ENCODE measurements at regions not wholly inside any gene's neighbourhood (a gene's known extent, or its start where the extent isn't known, plus 50 kb on each side); places are given as distances from the start of the nearest gene placed in this dataset.

- Mint-ChIP-seq H3K9me3 (no peaks in the 10 kb centered on the region), H3K27me3 (no peaks in the 10 kb centered on the region), H3K4me3 (no peak overlapping the region), H3K4me1 (ENCODE audit: low read depth in 2 of 2) (no peaks in the 10 kb centered on the region), H3K36me3 (ENCODE audit: insufficient read depth) (no peaks in the 10 kb centered on the region), H3K27ac (no peak overlapping the region)
- DNase-seq: no peak
- ATAC-seq (replicated peaks): no peak
Observed at GRCh38 chr2:41483982-41484857, 563.6 kb upstream of the PKDCC start.

- no peak overlapping the region for H3K27ac Mint-ChIP-seq
- no peak for ATAC-seq (replicated peaks)
- H3K4me1 Mint-ChIP-seq (ENCODE audit: low read depth in 2 of 2): no peaks in the 10 kb centered on the region
- no peak for DNase-seq
- no peak overlapping the region for H3K4me3 Mint-ChIP-seq
- H3K9me3 Mint-ChIP-seq: no peaks in the 10 kb centered on the region
- H3K36me3 Mint-ChIP-seq (ENCODE audit: insufficient read depth): no peaks in the 10 kb centered on the region
- H3K27me3 Mint-ChIP-seq: no peaks in the 10 kb centered on the region
Observed at GRCh38 chr2:41484858-41485234, 563.0 kb upstream of the PKDCC start.

GRCh38 chr2:41486948-41487347, 560.9 kb upstream of the PKDCC start:
- Mint-ChIP-seq H3K36me3 (ENCODE audit: insufficient read depth) (no peaks in the 10 kb centered on the region), H3K4me3 (no peak overlapping the region), H3K9me3 (no peaks in the 10 kb centered on the region), H3K27ac (no peak overlapping the region), H3K4me1 (ENCODE audit: low read depth in 2 of 2) (no peaks in the 10 kb centered on the region), H3K27me3 (no peaks in the 10 kb centered on the region)
- ATAC-seq (replicated peaks): no peak
- DNase-seq: no peak

- H3K27me3 Mint-ChIP-seq: no peaks in the 10 kb centered on the region
- no peak overlapping the region for H3K27ac Mint-ChIP-seq
- H3K9me3 Mint-ChIP-seq: peaks cover 0 to 5% of the 10 kb centered on the region in 2 donors
- H3K4me1 Mint-ChIP-seq (ENCODE audit: low read depth in 2 of 2): no peaks in the 10 kb centered on the region
- H3K4me3 Mint-ChIP-seq: no peak overlapping the region
- H3K36me3 Mint-ChIP-seq (ENCODE audit: insufficient read depth): no peaks in the 10 kb centered on the region
- DNase-seq (no peak), ATAC-seq (replicated peaks) (no peak)
Observed at GRCh38 chr2:41488888-41489287, 558.9 kb upstream of the PKDCC start.

- H3K4me3 Mint-ChIP-seq: no peak overlapping the region
Observed at GRCh38 chr2:41489638-41490037, 558.2 kb upstream of the PKDCC start.

GRCh38 chr2:41495050-41495449, 552.8 kb upstream of the PKDCC start:
- Mint-ChIP-seq H3K9me3 (peaks cover 15 to 27% of the 10 kb centered on the region in 2 donors), H3K4me1 (ENCODE audit: low read depth in 2 of 2) (no peaks in the 10 kb centered on the region), H3K36me3 (ENCODE audit: insufficient read depth) (no peaks in the 10 kb centered on the region), H3K27me3 (no peaks in the 10 kb centered on the region), H3K4me3 (no peak overlapping the region), H3K27ac (no peak overlapping the region)
- DNase-seq (no peak), ATAC-seq (replicated peaks) (no peak)

More at GRCh38 chr2:41489638-41490037, 558.2 kb upstream of the PKDCC start:
- H3K9me3 Mint-ChIP-seq: peaks cover under 1 to 13% of the 10 kb centered on the region in 2 donors
- no peak overlapping the region for H3K27ac Mint-ChIP-seq
- DNase-seq (no peak), ATAC-seq (replicated peaks) (no peak)
- H3K4me1 Mint-ChIP-seq (ENCODE audit: low read depth in 2 of 2): no peaks in the 10 kb centered on the region
- H3K36me3 Mint-ChIP-seq (ENCODE audit: insufficient read depth): no peaks in the 10 kb centered on the region
- no peaks in the 10 kb centered on the region for H3K27me3 Mint-ChIP-seq

- Mint-ChIP-seq H3K4me3 (no peak overlapping the region), H3K27ac (no peak overlapping the region), H3K27me3 (no peaks in the 10 kb centered on the region), H3K4me1 (ENCODE audit: low read depth in 2 of 2) (no peaks in the 10 kb centered on the region), H3K36me3 (ENCODE audit: insufficient read depth) (no peaks in the 10 kb centered on the region), H3K9me3 (peaks cover 20 to 37% of the 10 kb centered on the region in 2 donors)
- DNase-seq (no peak), ATAC-seq (replicated peaks) (no peak)
Observed at GRCh38 chr2:41496908-41497307, 550.9 kb upstream of the PKDCC start.

GRCh38 chr2:41498781-41499180, 549.0 kb upstream of the PKDCC start:
- Mint-ChIP-seq H3K9me3 (peaks cover 23 to 32% of the 10 kb centered on the region in 2 donors), H3K4me1 (ENCODE audit: low read depth in 2 of 2) (no peaks in the 10 kb centered on the region), H3K27ac (no peak overlapping the region), H3K36me3 (ENCODE audit: insufficient read depth) (no peaks in the 10 kb centered on the region), H3K4me3 (no peak overlapping the region), H3K27me3 (no peaks in the 10 kb centered on the region)
- ATAC-seq (replicated peaks) (no peak), DNase-seq (no peak)

- no peaks in the 10 kb centered on the region for H3K4me1 Mint-ChIP-seq (ENCODE audit: low read depth in 2 of 2)
- peaks cover 11 to 12% of the 10 kb centered on the region in 2 donors for H3K9me3 Mint-ChIP-seq
- no peaks in the 10 kb centered on the region for H3K27me3 Mint-ChIP-seq
Observed at GRCh38 chr2:41500895-41501294, 546.9 kb upstream of the PKDCC start.

GRCh38 chr2:41502752-41503151, 545.1 kb upstream of the PKDCC start:
- Mint-ChIP-seq H3K9me3 (peaks cover 10 to 11% of the 10 kb centered on the region in 2 donors), H3K4me1 (ENCODE audit: low read depth in 2 of 2) (no peaks in the 10 kb centered on the region), H3K27me3 (no peaks in the 10 kb centered on the region), H3K27ac (no peak overlapping the region), H3K4me3 (no peak overlapping the region), H3K36me3 (ENCODE audit: insufficient read depth) (no peaks in the 10 kb centered on the region)
- DNase-seq: no peak
- ATAC-seq (replicated peaks): no peak

More at GRCh38 chr2:41500895-41501294, 546.9 kb upstream of the PKDCC start:
- Mint-ChIP-seq H3K4me3 (no peak overlapping the region), H3K36me3 (ENCODE audit: insufficient read depth) (no peaks in the 10 kb centered on the region), H3K27ac (no peak overlapping the region)
- no peak for ATAC-seq (replicated peaks)
- no peak for DNase-seq

- no peak for ATAC-seq (replicated peaks)
- no peak for DNase-seq
- Mint-ChIP-seq H3K4me3 (no peak overlapping the region), H3K36me3 (ENCODE audit: insufficient read depth) (no peaks in the 10 kb centered on the region), H3K4me1 (ENCODE audit: low read depth in 2 of 2) (no peaks in the 10 kb centered on the region), H3K27ac (no peak overlapping the region), H3K27me3 (no peaks in the 10 kb centered on the region), H3K9me3 (peaks cover 10 to 11% of the 10 kb centered on the region in 2 donors)
Observed at GRCh38 chr2:41504532-41504931, 543.3 kb upstream of the PKDCC start.

GRCh38 chr2:41510108-41510507, 537.7 kb upstream of the PKDCC start:
- H3K27me3 Mint-ChIP-seq: no peaks in the 10 kb centered on the region
- ATAC-seq (replicated peaks) (no peak), DNase-seq (no peak)
- no peaks in the 10 kb centered on the region for H3K4me1 Mint-ChIP-seq (ENCODE audit: low read depth in 2 of 2)
- H3K4me3 Mint-ChIP-seq: no peak overlapping the region
- H3K9me3 Mint-ChIP-seq: no peaks in the 10 kb centered on the region
- H3K36me3 Mint-ChIP-seq (ENCODE audit: insufficient read depth): no peaks in the 10 kb centered on the region
- no peak overlapping the region for H3K27ac Mint-ChIP-seq

- H3K36me3 Mint-ChIP-seq (ENCODE audit: insufficient read depth): no peaks in the 10 kb centered on the region
- peaks cover 0 to 2% of the 10 kb centered on the region in 2 donors for H3K9me3 Mint-ChIP-seq
- H3K27me3 Mint-ChIP-seq: no peaks in the 10 kb centered on the region
- H3K4me1 Mint-ChIP-seq (ENCODE audit: low read depth in 2 of 2): no peaks in the 10 kb centered on the region
- H3K4me3 Mint-ChIP-seq: no peak overlapping the region
- ATAC-seq (replicated peaks) (no peak), DNase-seq (no peak)
- no peak overlapping the region for H3K27ac Mint-ChIP-seq
Observed at GRCh38 chr2:41521211-41521610, 526.6 kb upstream of the PKDCC start.

- ATAC-seq (replicated peaks) (no peak), DNase-seq (no peak)
- Mint-ChIP-seq H3K9me3 (peaks cover 2 to 11% of the 10 kb centered on the region in 2 donors), H3K4me1 (ENCODE audit: low read depth in 2 of 2) (no peaks in the 10 kb centered on the region), H3K27me3 (no peaks in the 10 kb centered on the region), H3K4me3 (no peak overlapping the region), H3K36me3 (ENCODE audit: insufficient read depth) (no peaks in the 10 kb centered on the region), H3K27ac (no peak overlapping the region)
Observed at GRCh38 chr2:41527525-41528323, 520.1 kb upstream of the PKDCC start.

All from effector memory CD8-positive, alpha-beta T cell (primary cell).